ENCODE measurements at regions not wholly inside any gene's neighbourhood (a gene's known extent, or its start where the extent isn't known, plus 50 kb on each side); places are given as distances from the start of the nearest gene placed in this dataset.

DNA sequence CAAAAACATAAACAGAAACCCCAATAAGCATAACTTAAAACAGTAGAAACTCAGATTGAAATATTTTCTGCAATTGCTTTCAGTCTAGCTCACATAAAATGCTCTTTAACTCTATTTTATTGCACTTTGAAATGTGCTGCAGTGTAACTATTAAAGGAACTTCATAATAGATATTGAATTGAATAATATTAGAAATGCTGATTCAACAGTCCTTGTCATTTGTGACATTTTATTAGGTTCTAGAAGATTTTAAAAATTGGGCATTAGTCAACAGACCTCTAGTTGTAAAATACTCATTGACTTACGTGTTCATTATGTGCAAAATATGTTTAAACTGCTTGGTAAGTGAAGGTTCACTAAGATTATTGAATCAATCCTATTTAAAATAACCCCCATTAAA is 1422.3 kb downstream of the PLA2G4A start:
- peaks cover 0 to 15% (median 10%) of the 10 kb centered on the region in 8 donors for H3K9me3 ChIP-seq
- H3K36me3 ChIP-seq: no peaks in the 10 kb centered on the region
- no peaks in the 10 kb centered on the region for H3K4me1 ChIP-seq
- no peaks in the 10 kb centered on the region for H3K27me3 ChIP-seq (replicated peaks in 1 of 7)
- TF ChIP-seq POLR2AphosphoS5 (IDR thresholded peaks at IDR 0.05) (no peak), CTCF (IDR thresholded peaks at IDR 0.05 in 8 of 11, conservative IDR thresholded peaks at IDR 0.05 in 3 of 11) (no peak), POLR2A (IDR thresholded peaks at IDR 0.05) (no peak)
- intact Hi-C loops (cut with DNase I; ENCODE audit: low total_unique reads): no loop called here
- DNase-seq: no peak
- no peak overlapping the region for H3K27ac ChIP-seq
- H3K4me3 ChIP-seq: no peak overlapping the region
- 74 to 83% (median 80%) methylated on average over 1 of the region's 1 CpG for WGBS, 5 donors

DNA sequence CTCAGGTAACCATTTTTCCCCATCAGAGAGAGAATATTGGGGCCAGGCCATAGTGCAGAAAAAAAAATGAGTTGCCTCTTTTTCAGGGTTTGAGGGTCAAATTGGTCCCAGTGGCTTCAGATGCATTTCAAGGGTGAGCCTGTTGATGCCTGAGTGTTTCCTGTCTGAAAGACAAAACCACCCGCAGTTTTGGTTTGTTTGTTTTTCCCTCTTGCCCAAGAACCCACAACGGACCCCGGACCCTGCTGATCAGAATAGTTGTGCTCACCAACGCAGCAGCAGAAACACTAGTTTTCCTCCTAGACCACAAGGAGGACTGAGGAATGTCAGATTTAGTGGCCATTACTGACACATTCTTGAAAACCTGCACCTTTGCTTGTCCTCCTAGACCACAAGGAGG is 1433.1 kb downstream of the PLA2G4A start:
- peaks cover 0 to 49% (median 18%) of the 10 kb centered on the region in 8 donors for H3K9me3 ChIP-seq
- TF ChIP-seq POLR2AphosphoS5 (IDR thresholded peaks at IDR 0.05) (no peak), CTCF (IDR thresholded peaks at IDR 0.05 in 8 of 11, conservative IDR thresholded peaks at IDR 0.05 in 3 of 11) (no peak), POLR2A (IDR thresholded peaks at IDR 0.05) (no peak)
- H3K4me1 ChIP-seq: no peaks in the 10 kb centered on the region
- H3K4me3 ChIP-seq: no peak overlapping the region
- intact Hi-C loops (cut with DNase I; ENCODE audit: low total_unique reads): no loop called here
- H3K36me3 ChIP-seq: no peaks in the 10 kb centered on the region
- no peak for DNase-seq
- no peaks in the 10 kb centered on the region for H3K27me3 ChIP-seq (replicated peaks in 1 of 7)
- H3K27ac ChIP-seq: no peak overlapping the region
- WGBS, 5 donors: 67 to 79% (median 76%) methylated on average over 4 of the region's 4 CpGs

GRCh38 chr1:188269956-188270355 is 1441.2 kb downstream of the PLA2G4A start:
- no peaks in the 10 kb centered on the region for H3K4me1 ChIP-seq
- H3K9me3 ChIP-seq: peaks cover 0 to 14% (median 0%) of the 10 kb centered on the region in 8 donors
- H3K36me3 ChIP-seq: no peaks in the 10 kb centered on the region
- H3K27me3 ChIP-seq (replicated peaks in 1 of 7): no peaks in the 10 kb centered on the region
- DNase-seq: no peak
- intact Hi-C loops (cut with DNase I; ENCODE audit: low total_unique reads): no loop called here
- WGBS, 5 donors: 82 to 90% (median 88%) methylated on average over 1 of the region's 1 CpG
- H3K4me3 ChIP-seq: no peak overlapping the region
- H3K27ac ChIP-seq: no peak overlapping the region
- no peak for TF ChIP-seq POLR2A (IDR thresholded peaks at IDR 0.05)
- no peak for TF ChIP-seq POLR2AphosphoS5 (IDR thresholded peaks at IDR 0.05)
- no peak for TF ChIP-seq CTCF (IDR thresholded peaks at IDR 0.05 in 8 of 11, conservative IDR thresholded peaks at IDR 0.05 in 3 of 11)

- no peaks in the 10 kb centered on the region for H3K36me3 ChIP-seq
- TF ChIP-seq POLR2AphosphoS5 (IDR thresholded peaks at IDR 0.05) (no peak), CTCF (IDR thresholded peaks at IDR 0.05 in 8 of 11, conservative IDR thresholded peaks at IDR 0.05 in 3 of 11) (no peak), POLR2A (IDR thresholded peaks at IDR 0.05) (no peak)
- H3K4me1 ChIP-seq: no peaks in the 10 kb centered on the region
- intact Hi-C loops (cut with DNase I; ENCODE audit: low total_unique reads): no loop called here
- DNase-seq: no peak
- peaks cover 0 to 14% (median 0%) of the 10 kb centered on the region in 8 donors for H3K9me3 ChIP-seq
- no peaks in the 10 kb centered on the region for H3K27me3 ChIP-seq (replicated peaks in 1 of 7)
- H3K27ac ChIP-seq: no peak overlapping the region
- no peak overlapping the region for H3K4me3 ChIP-seq
- WGBS, 5 donors: 77 to 96% (median 83%) methylated on average over 1 of the region's 1 CpG
Measured at GRCh38 chr1:188270497-188270896, 1441.7 kb downstream of the PLA2G4A start.
